Astrocyte of the spinal cord (primary cell): ENCODE measurements at regions not wholly inside any gene's neighbourhood (a gene's known extent, or its start where the extent isn't known, plus 50 kb on each side); places are given as distances from the start of the nearest gene placed in this dataset.

Source experiments
- DNase-seq: peaks from one replicate; pipeline ENCODE4 v3.0.0; 2011; ENCODE audit warnings: low read depth, low spot score
- H3K4me3 ChIP-seq: 2 replicates; pipeline ENCODE4 v1.5.1; 2011; ENCODE audit warnings: low read depth, mild to moderate bottlenecking, low read length, moderate library complexity
- in situ Hi-C: cut with HindIII; loops from 2 replicates; pipeline ENCODE4 v1.10.0; 2017; ENCODE audit warnings: low sequenced_read_pairs
- TF ChIP-seq, protein P1 (sequence below): IDR thresholded peaks from 2 replicates; pipeline ENCODE4 v1.5.1; 2012; ENCODE audit warnings: low read depth, mild to moderate bottlenecking, low read length, inconsistent platforms

DNA sequence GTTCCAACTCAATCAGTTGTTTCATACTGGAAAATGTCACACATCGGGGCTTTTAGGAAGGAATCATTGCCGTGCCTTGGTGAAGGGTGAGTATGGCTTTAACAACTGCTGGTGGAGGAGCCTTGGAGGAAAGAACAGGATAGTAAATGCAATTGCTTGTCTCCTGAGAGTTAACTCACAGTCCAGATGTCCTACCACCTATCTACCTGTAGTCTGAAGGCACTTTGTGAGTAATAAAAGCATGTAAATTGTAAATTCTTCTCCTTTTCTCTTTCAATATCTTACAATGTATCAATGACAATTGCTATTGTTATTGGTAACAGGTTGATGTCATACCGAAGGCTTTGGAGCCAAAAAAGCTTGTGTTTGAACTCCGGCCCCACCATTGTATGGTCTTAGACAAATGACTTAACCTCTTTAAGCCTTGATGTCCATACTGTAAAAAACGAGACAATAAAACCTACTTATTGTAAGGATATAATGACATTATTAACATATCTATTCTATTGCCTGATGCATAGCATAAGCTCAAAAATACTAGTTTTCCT is 397.4 kb downstream of the ADAMTS20 start:
- no peak for DNase-seq
- no peak overlapping the region for H3K4me3 ChIP-seq
- TF ChIP-seq, protein P1, sequence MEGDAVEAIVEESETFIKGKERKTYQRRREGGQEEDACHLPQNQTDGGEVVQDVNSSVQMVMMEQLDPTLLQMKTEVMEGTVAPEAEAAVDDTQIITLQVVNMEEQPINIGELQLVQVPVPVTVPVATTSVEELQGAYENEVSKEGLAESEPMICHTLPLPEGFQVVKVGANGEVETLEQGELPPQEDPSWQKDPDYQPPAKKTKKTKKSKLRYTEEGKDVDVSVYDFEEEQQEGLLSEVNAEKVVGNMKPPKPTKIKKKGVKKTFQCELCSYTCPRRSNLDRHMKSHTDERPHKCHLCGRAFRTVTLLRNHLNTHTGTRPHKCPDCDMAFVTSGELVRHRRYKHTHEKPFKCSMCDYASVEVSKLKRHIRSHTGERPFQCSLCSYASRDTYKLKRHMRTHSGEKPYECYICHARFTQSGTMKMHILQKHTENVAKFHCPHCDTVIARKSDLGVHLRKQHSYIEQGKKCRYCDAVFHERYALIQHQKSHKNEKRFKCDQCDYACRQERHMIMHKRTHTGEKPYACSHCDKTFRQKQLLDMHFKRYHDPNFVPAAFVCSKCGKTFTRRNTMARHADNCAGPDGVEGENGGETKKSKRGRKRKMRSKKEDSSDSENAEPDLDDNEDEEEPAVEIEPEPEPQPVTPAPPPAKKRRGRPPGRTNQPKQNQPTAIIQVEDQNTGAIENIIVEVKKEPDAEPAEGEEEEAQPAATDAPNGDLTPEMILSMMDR = no peak
- in situ Hi-C loops = no loop called here

DNA sequence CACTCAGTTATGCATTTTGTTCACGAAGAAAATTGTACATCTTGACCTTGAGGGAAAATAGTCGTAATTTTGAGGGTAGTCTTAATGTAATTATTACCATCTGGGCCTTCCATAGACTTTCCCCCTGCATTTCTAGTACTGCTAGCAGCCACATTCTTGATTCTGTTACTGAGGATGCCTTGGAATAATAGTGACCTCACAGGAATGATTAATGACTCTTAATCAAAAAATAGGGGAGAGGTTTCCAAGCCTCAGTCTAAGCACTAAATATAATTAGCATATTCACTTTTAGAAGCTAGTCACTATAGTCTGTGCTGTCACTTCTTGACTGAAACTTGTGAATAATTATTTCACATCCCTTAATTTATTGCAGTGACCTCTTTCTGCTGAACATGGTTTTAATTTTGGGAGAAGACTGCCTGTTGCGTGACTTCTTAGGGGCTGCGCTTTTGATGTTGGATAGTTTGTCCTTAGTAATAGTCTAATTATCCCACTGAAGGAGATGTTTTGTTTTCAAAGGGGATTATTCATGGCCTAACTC is 400.5 kb downstream of the ADAMTS20 start:
- in situ Hi-C loops = no loop called here
- no peak for DNase-seq
- H3K4me3 ChIP-seq = no peak overlapping the region
- TF ChIP-seq, protein P1 = no peak

DNA sequence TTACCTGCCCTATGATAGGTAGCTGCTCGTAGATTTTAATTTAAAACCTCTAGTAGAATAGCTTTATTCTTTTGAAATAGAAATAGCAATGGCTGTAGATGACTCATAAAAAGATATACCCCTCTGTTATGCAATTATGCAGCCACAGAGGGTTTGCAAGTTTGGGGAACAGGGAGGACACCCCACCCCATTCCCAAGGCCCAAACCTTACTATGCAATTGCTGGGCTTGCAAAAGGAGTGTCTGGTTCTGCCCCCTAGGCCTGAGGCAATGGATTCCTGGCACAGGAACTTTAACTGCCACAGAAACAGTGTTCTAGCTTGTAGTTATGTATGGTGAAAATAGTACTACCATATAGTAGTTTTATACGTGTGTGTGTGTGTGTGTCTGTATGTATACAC is 403.3 kb downstream of the ADAMTS20 start:
- in situ Hi-C loops = no loop called here
- TF ChIP-seq, protein P1 = no peak
- no peak overlapping the region for H3K4me3 ChIP-seq
- no peak for DNase-seq

DNA sequence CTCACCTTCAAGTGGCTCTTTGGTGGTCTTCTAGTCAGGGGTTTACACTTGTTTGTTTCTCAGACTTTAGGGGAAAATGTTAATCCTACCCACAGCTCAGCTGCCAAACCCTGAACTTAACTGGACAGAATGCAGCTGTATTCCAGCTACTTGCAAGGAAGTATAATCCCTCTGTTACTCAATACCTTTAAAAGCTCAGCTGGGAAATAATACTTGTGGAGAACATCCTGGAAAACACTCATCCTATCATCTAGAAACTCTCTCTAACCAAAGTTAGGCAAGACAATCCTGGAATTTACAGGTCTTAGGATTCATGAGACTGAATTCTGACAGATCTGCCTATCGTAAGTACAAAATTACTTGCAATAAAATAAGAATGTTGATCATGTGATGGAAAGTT is 404.1 kb downstream of the ADAMTS20 start:
- TF ChIP-seq, protein P1 = no peak
- in situ Hi-C loops = no loop called here
- DNase-seq = no peak
- H3K4me3 ChIP-seq = no peak overlapping the region

DNA sequence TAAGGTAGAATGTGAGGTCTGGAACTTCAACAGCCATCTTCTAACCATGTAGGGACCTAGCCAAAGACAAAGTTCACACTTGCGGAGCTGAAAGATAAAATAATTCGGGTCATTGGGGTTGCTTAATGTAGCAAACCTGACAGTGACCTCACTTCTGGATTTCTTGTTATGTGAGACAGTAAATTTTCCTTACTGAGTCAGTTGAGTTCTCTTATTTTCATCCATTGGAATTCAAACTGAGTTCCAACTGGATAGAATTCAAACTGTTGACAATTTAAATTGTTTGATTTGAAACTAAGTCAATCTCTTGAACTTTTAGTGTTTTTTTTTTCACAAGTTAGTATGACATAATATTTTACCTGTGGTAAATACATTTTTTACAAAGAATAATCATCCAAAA is 406.5 kb downstream of the ADAMTS20 start:
- no peak overlapping the region for H3K4me3 ChIP-seq
- DNase-seq = no peak
- in situ Hi-C loops = no loop called here
- TF ChIP-seq, protein P1 = no peak

DNA sequence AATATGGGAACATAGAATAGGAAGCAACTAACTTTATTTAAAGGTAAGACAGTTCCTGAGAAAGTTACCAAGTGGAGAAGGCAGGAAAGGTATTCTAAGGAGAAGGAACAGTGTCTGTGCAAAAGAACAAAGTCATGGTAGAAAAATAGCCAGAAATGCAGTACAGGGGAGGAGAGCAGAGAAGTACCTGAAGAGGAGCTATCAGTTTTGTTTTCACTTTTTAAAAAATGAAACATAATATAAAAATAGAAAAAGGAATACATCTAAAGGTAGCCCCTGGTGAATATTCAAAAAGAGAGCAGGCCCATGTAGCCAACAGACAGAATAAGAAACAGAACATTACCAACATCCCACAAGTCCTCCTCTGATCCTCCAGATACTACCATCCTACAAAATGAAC is 408.7 kb downstream of the ADAMTS20 start:
- in situ Hi-C loops = no loop called here
- DNase-seq = no peak
- TF ChIP-seq, protein P1 = no peak

More for the DNA sequence above, 408.7 kb downstream of the ADAMTS20 start:
- no peak overlapping the region for H3K4me3 ChIP-seq
